GM21390 (cell line): ENCODE measurements at regions not wholly inside any gene's neighbourhood (a gene's known extent, or its start where the extent isn't known, plus 50 kb on each side); places are given as distances from the start of the nearest gene placed in this dataset.

Experiments
- ATAC-seq: cut with Tn5 transposase; IDR thresholded peaks from one replicate; pipeline ENCODE4 v1.9.1; 2021; ENCODE audit not compliant: unreplicated experiment

DNA sequence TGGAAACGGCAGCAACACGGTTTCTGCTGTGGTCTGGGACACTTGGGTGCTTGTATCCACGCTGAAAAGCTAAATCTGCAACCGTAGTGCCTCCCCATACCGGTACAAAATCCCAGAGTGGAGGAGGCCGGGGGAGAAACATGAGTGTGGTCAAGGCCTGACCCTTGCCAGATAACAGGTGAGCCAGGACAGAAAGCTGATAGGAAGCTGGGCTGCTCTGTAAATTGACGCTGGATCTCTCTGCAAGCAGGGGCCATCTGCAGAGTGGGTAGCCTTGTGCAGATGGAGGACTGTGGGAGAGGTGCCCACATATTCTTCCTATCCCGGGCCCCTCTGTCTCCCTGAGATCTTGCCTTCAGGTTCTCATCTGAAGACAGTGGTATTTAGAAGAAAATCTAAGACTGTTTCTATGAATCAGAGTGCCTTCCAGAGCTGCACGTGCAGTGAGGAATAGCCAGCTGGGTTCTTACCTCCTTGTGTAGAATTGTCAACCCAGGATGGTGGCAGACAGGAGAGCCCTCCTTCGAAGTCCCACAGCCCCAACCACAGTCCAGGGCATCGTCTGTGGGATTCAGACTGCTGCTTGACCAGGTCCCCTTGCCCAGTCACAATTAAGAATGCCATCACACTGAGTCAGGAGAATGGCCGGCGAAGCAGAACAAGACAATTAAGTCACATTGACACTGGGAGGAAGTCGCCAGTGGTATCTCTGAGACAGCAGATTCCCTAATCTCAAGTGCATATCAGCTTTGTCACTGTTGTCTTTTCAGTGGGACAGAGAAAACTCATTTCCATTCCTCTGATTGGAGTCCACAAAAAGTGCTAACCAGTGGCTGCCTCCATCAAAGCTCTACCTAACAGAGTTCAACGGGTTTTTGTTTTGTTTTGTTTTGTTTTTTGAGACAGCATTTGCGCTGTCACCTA is 100.0 kb upstream of the RIPOR2 start:
- peak; percentile 41 for ATAC-seq

DNA sequence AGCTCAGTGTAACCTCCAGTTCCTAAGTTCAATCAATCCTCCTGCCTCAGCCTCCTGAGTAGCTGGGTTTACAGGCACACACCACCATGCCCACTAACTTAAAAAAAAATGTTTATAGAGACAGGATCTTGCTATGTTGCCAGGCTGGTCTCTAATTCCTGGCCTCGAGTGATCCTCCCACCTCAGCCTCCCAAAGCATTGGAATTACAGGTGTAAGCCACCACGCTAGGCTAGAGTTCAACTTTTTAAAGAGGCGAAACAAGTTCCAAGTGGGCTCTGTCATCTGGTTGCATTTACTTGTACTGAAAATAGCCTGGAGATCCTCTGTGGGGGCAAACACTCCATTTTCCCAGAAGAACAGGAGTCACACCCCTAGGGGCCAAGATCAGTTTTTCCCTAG is 100.7 kb upstream of the RIPOR2 start:
- ATAC-seq: no peak

DNA sequence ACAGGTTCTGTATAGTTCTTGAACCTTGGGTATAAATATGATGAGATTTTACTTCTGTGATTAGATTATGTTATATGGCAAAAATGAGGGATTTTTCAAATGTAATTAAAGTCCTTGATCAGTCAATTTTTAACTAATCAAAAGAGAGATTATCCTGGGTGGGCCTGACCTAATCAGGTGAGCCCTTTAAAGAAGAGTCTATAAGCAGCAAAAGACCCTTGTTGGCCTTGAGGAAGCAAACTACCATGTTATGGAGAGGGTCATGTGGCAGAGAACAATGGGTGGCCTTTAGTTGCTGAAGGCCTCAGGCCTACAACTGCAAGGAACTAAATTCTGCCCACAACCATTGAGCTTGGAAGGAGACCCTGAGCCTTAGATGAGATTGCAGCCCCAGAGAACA is 102.5 kb upstream of the RIPOR2 start:
- no peak for ATAC-seq

DNA sequence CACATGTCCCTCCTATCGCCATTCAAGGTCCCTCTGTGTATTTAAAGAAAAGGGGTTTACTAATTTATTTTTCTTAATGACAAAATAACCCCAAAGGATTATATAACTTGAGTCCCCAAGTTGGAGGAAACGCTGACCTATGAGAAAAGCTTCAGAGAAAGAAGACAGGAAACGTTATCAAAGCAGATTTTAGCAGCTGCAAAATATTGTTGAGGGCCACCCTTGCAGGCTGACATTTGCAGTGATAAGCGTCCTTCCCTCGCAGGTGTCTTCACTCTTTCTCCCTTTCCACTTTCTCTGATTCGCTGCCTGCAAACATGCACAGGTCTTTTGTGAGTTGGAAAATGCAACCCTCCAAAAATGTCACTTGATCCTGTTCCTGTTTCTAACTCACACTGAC is 103.2 kb upstream of the RIPOR2 start:
- ATAC-seq: no peak

DNA sequence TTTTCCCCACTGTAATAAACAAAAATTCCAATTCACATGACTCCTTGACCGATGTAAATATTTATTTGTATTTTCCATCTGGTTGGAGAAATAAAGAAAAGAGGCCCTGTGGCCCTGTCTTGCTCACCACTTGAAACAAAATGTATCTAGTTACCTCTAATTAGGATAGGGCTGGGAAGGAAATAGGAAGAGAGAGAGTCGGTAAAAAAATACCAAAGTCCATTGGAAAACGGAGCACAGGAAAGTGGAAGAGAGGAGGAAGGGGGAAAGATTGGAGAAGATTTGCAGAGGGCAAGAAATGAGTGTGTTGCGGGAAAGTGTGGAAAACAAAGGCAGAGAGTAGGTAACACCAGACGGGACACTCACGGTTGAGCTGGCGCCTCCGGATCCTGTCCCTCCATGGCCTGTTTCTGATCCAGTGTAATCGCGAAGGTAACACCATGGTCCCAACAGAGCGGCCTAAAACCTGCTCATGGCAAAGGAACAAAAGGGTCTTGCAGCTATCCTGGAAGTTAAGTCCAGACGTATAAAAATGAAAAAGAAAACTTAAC is 105.8 kb upstream of the RIPOR2 start:
- no peak for ATAC-seq

GRCh38 chr6:25042036-25042521 is 106.3 kb upstream of the RIPOR2 start:
- no peak for ATAC-seq

DNA sequence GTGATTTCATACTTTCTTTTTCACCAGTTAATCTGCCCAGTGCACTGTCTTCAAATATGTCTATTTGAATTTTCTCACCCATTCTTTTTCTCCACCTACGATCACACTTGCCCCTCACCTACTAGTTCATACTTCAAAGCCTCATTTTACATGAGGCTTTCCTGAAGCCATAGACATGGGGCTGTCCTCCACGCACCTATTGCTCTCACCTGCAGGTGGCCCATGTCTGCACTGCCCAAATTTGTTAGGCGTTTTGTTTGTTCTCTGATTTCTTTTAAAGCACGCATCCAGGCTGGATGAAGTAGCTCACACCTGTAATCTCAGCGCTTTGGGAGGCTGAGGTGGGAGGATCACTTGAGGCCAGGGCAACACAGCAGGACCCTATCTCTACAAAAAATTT is 106.8 kb upstream of the RIPOR2 start:
- no peak for ATAC-seq

DNA sequence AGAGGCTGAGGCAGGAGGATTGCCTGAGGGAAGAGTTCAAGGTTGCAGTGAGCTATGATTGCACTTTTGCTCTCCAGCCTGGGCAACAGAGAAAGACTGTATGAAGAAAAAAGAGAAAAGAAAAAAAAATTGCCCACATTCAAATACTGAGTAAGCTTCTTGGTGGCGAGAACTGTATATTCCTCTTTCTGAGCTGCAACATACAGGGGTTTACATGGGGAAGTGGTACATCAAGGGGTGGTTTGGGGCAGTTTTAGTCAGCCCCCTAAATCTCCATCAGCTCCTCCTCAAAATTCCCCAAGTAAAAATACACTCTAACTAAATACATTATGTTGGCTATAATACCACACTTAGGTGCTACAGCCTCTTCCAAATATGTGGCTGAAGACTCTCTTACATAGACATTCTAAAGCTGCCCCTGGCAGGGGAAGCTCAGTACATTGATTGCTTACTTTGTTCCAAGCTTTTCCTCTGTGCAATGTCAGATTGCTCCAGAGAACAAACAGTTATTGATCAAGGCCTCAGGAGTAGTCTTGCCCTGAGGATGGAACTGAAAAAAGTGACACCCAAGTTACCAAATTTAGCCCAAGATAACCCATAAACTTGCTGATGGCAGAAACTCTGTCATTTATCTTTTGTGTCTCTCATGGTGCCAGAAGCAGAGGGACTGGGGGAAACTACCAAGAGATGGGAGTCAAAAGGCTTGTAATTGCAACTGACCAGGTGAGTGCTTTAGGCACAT is 107.4 kb upstream of the RIPOR2 start:
- peak; percentile 35 for ATAC-seq

- ATAC-seq: no peak
These were observed 108.1 kb upstream of the RIPOR2 start for GRCh38 chr6:25043892-25044291.

DNA sequence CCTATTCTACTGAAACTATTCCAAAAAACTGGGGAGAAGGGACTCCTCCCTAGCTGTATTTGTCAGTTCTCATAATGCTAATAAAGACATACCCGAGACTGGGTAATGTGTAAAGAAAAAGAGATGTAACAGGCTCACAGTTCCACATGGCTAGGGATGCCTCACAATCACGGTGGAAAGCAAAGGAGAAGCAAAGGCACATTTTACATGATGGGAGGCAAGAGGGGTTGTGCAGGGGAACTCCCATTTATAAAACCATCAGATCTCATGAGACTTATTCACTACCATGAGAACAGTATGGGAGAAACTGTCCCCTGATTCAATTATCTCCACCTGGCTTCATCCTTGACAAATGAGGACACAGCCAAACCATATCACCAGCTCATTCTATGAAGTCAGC is 111.2 kb upstream of the RIPOR2 start:
- no peak for ATAC-seq

- no peak for ATAC-seq
These were observed 114.6 kb upstream of the RIPOR2 start for GRCh38 chr6:25050356-25050755.

- no peak for ATAC-seq
These were observed 115.3 kb upstream of the RIPOR2 start for GRCh38 chr6:25051083-25051482.

DNA sequence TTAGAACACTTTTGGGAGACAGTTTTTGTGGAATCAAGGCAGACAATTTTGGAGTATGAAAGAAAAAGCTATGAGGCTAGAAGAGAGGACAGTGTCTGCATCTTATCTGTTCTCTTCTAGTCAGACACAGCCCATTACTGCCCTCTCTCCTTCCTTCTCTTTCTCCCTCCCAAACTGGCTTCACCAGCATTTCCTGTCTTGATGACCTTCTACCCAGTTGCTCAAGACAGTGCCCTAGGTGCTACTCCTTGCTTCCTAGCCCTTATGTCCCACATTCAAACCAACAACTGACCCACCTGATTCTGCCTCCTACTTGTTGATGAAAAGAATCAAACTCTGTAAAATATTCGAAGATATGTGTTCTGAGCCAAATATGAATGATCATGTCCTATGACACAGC is 116.4 kb upstream of the RIPOR2 start:
- no peak for ATAC-seq

GRCh38 chr6:25053875-25054371 is 118.2 kb upstream of the RIPOR2 start:
- ATAC-seq: peak; percentile 67

- no peak for ATAC-seq
These were observed 118.7 kb upstream of the RIPOR2 start for GRCh38 chr6:25054469-25054868.

DNA sequence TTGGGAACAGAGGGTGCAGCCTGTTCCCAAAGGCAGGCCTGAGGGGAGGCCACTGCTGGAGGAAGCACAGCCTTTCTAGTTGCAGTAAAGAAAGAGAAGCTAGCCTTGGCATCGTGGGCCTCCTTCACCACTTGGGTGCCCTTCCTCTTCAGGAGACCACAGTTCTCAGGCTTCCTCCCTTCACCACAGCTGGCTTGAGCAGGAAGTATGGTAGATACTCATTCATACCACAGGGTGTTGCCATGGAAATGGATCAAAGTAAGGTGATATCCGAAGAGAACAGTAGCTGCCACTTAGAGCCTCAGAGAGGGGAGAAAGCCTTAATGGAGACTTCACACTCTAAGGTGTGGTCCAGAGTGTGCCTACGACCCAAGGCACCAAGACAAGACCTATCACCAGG is 120.4 kb upstream of the RIPOR2 start:
- peak; percentile 53 for ATAC-seq

DNA sequence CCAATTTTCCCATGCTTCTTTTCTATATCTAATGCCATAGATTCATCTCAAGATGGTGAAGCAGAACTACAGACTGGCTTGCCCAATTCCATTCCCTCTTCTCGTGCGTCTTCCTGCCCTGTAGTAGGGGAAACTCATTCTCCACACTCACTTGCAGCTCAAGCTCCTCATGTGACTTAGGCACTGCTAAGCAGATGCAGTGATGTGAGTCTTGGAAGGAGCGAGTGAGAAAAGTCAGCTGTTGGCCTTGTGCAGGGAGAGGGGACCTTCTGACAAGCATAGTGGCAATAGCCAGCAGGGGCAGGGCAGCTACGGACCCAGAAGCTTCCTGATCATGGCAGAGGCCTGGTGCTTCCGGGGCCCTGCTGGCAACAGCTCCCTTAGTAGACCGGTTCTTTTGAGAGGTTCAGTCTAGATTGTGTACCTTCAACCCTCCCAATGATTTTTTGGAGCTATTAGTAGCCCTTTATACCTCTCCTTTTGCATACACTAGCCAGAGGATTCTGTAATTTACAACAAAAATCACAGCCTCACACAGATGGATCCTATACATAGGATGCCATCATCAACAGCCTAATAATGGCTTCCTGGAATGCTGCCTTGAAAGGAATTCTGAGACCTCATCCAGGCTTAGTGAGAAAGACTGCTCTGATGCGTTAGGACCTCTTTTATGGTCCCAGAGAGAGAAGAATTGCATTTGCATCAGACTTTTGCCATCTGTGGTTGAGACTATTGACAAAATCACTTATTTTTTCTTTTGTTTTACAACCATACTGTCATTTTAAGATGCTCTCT is 121.5 kb upstream of the RIPOR2 start:
- ATAC-seq: no peak

GRCh38 chr6:25058441-25058840 is 122.7 kb upstream of the RIPOR2 start:
- ATAC-seq: no peak

DNA sequence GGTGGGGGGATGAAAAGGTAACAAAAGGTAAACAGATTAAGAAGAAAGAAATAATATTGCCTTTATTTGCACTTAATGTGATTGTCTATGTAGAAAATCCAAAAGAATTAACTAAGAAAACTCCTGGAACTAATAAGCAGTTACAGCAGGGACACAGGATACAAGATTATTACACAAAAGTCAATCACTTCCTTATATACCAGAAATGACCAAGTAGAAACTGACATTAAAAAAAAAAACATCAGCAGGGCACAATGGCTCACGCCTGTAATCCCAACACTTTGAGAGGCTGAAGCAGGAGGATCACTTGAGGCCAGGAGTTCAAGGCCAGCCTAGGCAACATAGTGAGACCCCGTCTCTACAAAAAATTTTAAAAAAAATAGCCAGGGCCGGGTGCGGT is 123.2 kb upstream of the RIPOR2 start:
- ATAC-seq: no peak

DNA sequence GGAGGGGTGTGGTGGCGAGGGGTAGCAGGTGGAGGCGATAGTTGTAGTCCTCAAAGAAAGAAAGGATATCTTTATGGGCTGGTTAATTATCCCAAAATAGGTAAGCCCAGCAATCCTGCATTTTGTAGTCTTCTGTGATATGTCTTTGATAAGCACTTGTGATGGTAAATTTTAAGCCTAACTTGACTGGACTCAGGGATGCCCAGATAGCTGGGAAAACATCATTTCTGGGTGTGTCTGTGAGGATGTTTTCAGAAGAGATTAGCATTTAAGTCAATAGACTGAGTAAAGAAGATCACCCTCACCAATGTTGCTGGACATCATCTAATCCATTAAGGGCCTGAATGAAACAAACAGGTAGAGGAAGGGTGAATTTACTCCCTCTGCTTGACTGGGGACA is 124.8 kb upstream of the RIPOR2 start:
- no peak for ATAC-seq
